ENCODE measurements at regions not wholly inside any gene's neighbourhood (a gene's known extent, or its start where the extent isn't known, plus 50 kb on each side); places are given as distances from the start of the nearest gene placed in this dataset.
"Not testable (repeated sequence)": the region's sequence is repeated elsewhere in the genome, so short reads cannot be mapped to it uniquely, and the experiment has no call there.

- DNase-seq, result no peak
Observed at GRCh38 chr6:25192590-25193459, 86.3 kb upstream of the CARMIL1 start.

- DNase-seq, result no peak
Observed at GRCh38 chr6:25193460-25194171, 85.6 kb upstream of the CARMIL1 start.

- no peak for DNase-seq
Observed at GRCh38 chr6:25194172-25194678, 84.9 kb upstream of the CARMIL1 start.

- DNase-seq, result no peak
Observed at GRCh38 chr6:25196464-25196863, 82.7 kb upstream of the CARMIL1 start.

- no peak for DNase-seq
Observed at GRCh38 chr6:25197111-25197510, 82.1 kb upstream of the CARMIL1 start.

- DNase-seq, result no peak
Observed at GRCh38 chr6:25199544-25199943, 79.6 kb upstream of the CARMIL1 start.

- DNase-seq, result no peak
Observed at GRCh38 chr6:25202504-25202903, 76.7 kb upstream of the CARMIL1 start.

- DNase-seq, result no peak
Observed at GRCh38 chr6:25205629-25206028, 73.5 kb upstream of the CARMIL1 start.

GRCh38 chr6:25207453-25208155, 71.6 kb upstream of the CARMIL1 start:
- DNase-seq, result not testable (repeated sequence)

- DNase-seq, result no peak
Observed at GRCh38 chr6:25215881-25216280, 63.3 kb upstream of the CARMIL1 start.

GRCh38 chr6:25217302-25217701, 61.9 kb upstream of the CARMIL1 start:
- no peak for DNase-seq

- no peak for DNase-seq
Observed at GRCh38 chr6:25217829-25218228, 61.3 kb upstream of the CARMIL1 start.

- DNase-seq, result no peak
Observed at GRCh38 chr6:25218346-25218745, 60.8 kb upstream of the CARMIL1 start.

GRCh38 chr6:25219216-25219916, 59.8 kb upstream of the CARMIL1 start:
- DNase-seq, result no peak

- DNase-seq, result no peak
Observed at GRCh38 chr6:25219917-25220278, 59.3 kb upstream of the CARMIL1 start.

- no peak for DNase-seq
Observed at GRCh38 chr6:25220857-25221256, 58.3 kb upstream of the CARMIL1 start.

GRCh38 chr6:25222006-25222678, 57.0 kb upstream of the CARMIL1 start:
- no peak for DNase-seq

GRCh38 chr6:25223490-25223991, 55.6 kb upstream of the CARMIL1 start:
- DNase-seq, result peak; percentile 32

- no peak for DNase-seq
Observed at GRCh38 chr6:25224242-25224641, 54.9 kb upstream of the CARMIL1 start.

GRCh38 chr6:25227854-25228253, 51.3 kb upstream of the CARMIL1 start:
- no peak for DNase-seq

Measured in NCI-H187 treated with DMSO at 0.1 percent for 48 hours (cell line).